ENCODE measurements at regions not wholly inside any gene's neighbourhood (a gene's known extent, or its start where the extent isn't known, plus 50 kb on each side); places are given as distances from the start of the nearest gene placed in this dataset.

GRCh38 chr6:134614606-134615485 lies 296.9 kb upstream of the SGK1 start:
- no peaks in the 10 kb centered on the region for H3K4me1 ChIP-seq (replicated peaks in 1 of 4; ENCODE audit: control insufficient read depth in 3 of 4, insufficient read depth in 4 of 4, low read length in 3 of 4)
- H2BK20ac ChIP-seq (ENCODE audit: low read length) = no peak overlapping the region
- no peak overlapping the region for H3K23ac ChIP-seq (ENCODE audit: insufficient read length)
- no peak overlapping the region for H3K18ac ChIP-seq (ENCODE audit: extremely low read depth, low read length)
- H3K4ac ChIP-seq (replicated peaks; ENCODE audit: insufficient read length, low read depth, low read length) = no peak overlapping the region
- DNase-seq (ENCODE audit: low read depth in 1 of 2, low spot score in 2 of 2) = no peak
- peaks cover 0 to 1% (median 0%) of the 10 kb centered on the region in 4 experiments; a peak in 1 of 7 replicates for H3K27me3 ChIP-seq (replicated peaks in 1 of 4; ENCODE audit: control insufficient read depth in 3 of 4, extremely low read depth in 1 of 4, insufficient read depth in 3 of 4, low read length in 3 of 4)
- no peak overlapping the region for H2BK12ac ChIP-seq (ENCODE audit: low read depth, low read length)
- ChIA-PET CTCF (ENCODE audit: partially characterized antibody) (no interaction called here), POLR2A (ENCODE audit: partially characterized antibody) (no interaction called here)
- no peak overlapping the region for H2BK120ac ChIP-seq (replicated peaks; ENCODE audit: low read depth, low read length)
- H3K36me3 ChIP-seq (ENCODE audit: control insufficient read depth in 2 of 4, insufficient read depth in 4 of 4, low read length in 3 of 4) = no peaks in the 10 kb centered on the region
- no peak overlapping the region for H3K9ac ChIP-seq (replicated peaks in 1 of 4; ENCODE audit: extremely low read depth in 1 of 4, low read depth in 3 of 4, low read length in 3 of 4)
- H3K23me2 ChIP-seq (ENCODE audit: low read depth, low read length) = no peaks in the 10 kb centered on the region
- H4K5ac ChIP-seq (ENCODE audit: insufficient read length, low read depth, low read length) = no peak overlapping the region
- H2BK15ac ChIP-seq (ENCODE audit: low read length) = no peak overlapping the region
- no peaks in the 10 kb centered on the region for H3K79me2 ChIP-seq (ENCODE audit: control insufficient read depth in 1 of 2, insufficient read depth in 2 of 2, low read length in 2 of 2)
- no peak overlapping the region for H3K27ac ChIP-seq (ENCODE audit: low read depth, low read length)
- H3K56ac ChIP-seq (replicated peaks; ENCODE audit: insufficient read length, low read depth, low read length) = no peak overlapping the region
- H3K14ac ChIP-seq (ENCODE audit: insufficient read length) = no peak overlapping the region
- H3K4me3 ChIP-seq (ENCODE audit: extremely low read depth in 1 of 4, insufficient read depth in 2 of 4, low read depth in 3 of 4, low read length in 4 of 4) = no peak overlapping the region
- TF ChIP-seq SIN3A (conservative IDR thresholded peaks at IDR 0.05 in 1 of 2, IDR thresholded peaks at IDR 0.05 in 1 of 2; ENCODE audit: low read depth in 1 of 2, low read length in 2 of 2) (no peak), CTBP2 (IDR thresholded peaks at IDR 0.05; ENCODE audit: borderline replicate concordance, insufficient read depth, insufficient read length, low read length) (no peak), E2F6 (IDR thresholded peaks at IDR 0.05) (no peak), CBX8 (IDR thresholded peaks at IDR 0.05; ENCODE audit: borderline replicate concordance, low read depth, low read length) (no peak), TAF1 (IDR thresholded peaks at IDR 0.05; ENCODE audit: low read depth, low read length) (no peak), CEBPB (IDR thresholded peaks at IDR 0.05; ENCODE audit: low read depth, low read length) (0 out of 2 replicates have a peak, but pooled peaks have one; percentile 10), FOSL1 (IDR thresholded peaks at IDR 0.05; ENCODE audit: insufficient read depth, low read depth, low read length) (no peak), EP300 (IDR thresholded peaks at IDR 0.05; ENCODE audit: borderline replicate concordance in 1 of 2, low read depth in 2 of 2, low read length in 2 of 2) (no peak), ZNF274 (IDR thresholded peaks at IDR 0.05; ENCODE audit: borderline replicate concordance, extremely low read depth, low read length) (no peak)
- no peaks in the 10 kb centered on the region for H3K9me3 ChIP-seq (ENCODE audit: insufficient read depth in 2 of 2, low read depth in 1 of 2, low read length in 1 of 2)
- no peak overlapping the region for H3K4me2 ChIP-seq (ENCODE audit: insufficient read depth in 1 of 2, low read depth in 2 of 2, low read length in 2 of 2)
- 88% methylated on average over 5 of the region's 5 CpGs; no CpG with 5 or more reads in 1 of the 2 experiments for WGBS, 2 experiments (ENCODE audit: extremely low coverage in 1 of 2, insufficient coverage in 1 of 2, insufficient read length in 1 of 2, insufficient replicate concordance in 2 of 2, low coverage in 1 of 2, low lambda C conversion rate in 2 of 2, missing lambda C conversion rate in 1 of 2)
- FAIRE-seq = no peak
- no peak overlapping the region for H4K91ac ChIP-seq (replicated peaks; ENCODE audit: insufficient read length, low read length)
- no peaks in the 10 kb centered on the region for H3K79me1 ChIP-seq (ENCODE audit: low read depth, low read length)
- H4K20me1 ChIP-seq (replicated peaks in 1 of 2; ENCODE audit: control insufficient read depth in 1 of 2, insufficient read depth in 2 of 2, low read length in 2 of 2) = no peaks in the 10 kb centered on the region
- H2BK5ac ChIP-seq (ENCODE audit: low read depth, low read length) = no peak overlapping the region
- H4K8ac ChIP-seq (ENCODE audit: extremely low read depth, insufficient read depth, low read length) = no peak overlapping the region
- no peak overlapping the region for H2AFZ ChIP-seq (ENCODE audit: low read length)
- H2AK5ac ChIP-seq (ENCODE audit: low read depth, low read length) = no peak overlapping the region
